Activated T-cell treated with anti-CD3 and anti-CD28 coated beads, Interleukin-2, amount 50 U/mL, for 72 hours (primary cell): ENCODE measurements at regions not wholly inside any gene's neighbourhood (a gene's known extent, or its start where the extent isn't known, plus 50 kb on each side); places are given as distances from the start of the nearest gene placed in this dataset.

Source experiments
- ATAC-seq, 2 donors: fragments of 150-1000 bp; cut with Tn5 transposase; replicated peaks in 1 of 2; 2 replicates each; pipeline ENCODE4 v1.10.0; 2021; ENCODE audit warnings: moderate library complexity in 2 of 2, mild to moderate bottlenecking in 1 of 2
- DNase-seq, 2 donors: peaks; one replicate each; pipeline ENCODE4 v3.0.0; 2021 to 2022; ENCODE audit warnings: mixed read lengths in 1 of 2
- H3K27ac Mint-ChIP-seq: one replicate; pipeline ENCODE4 v1.8.0; 2022; ENCODE audit warnings: mild to moderate bottlenecking, moderate library complexity, mixed read lengths
- H3K27me3 Mint-ChIP-seq: one replicate; pipeline ENCODE4 v1.8.0; 2022; ENCODE audit warnings: low read depth, mixed read lengths
- H3K36me3 Mint-ChIP-seq, 2 donors: one replicate each; pipeline ENCODE4 v1.8.0; 2022; ENCODE audit warnings: mixed read lengths in 2 of 2, mild to moderate bottlenecking in 1 of 2; ENCODE audit not compliant: insufficient read depth in 2 of 2
- H3K4me1 Mint-ChIP-seq: one replicate; pipeline ENCODE4 v1.8.0; 2022; ENCODE audit warnings: low read depth, mixed read lengths
- H3K4me3 Mint-ChIP-seq, 2 donors: one replicate each; pipeline ENCODE4 v1.8.0; 2022; ENCODE audit warnings: mild to moderate bottlenecking in 2 of 2, mixed read lengths in 2 of 2, moderate library complexity in 2 of 2
- H3K9me3 Mint-ChIP-seq, 2 donors: one replicate each; pipeline ENCODE4 v1.8.0; 2022; ENCODE audit warnings: mixed read lengths in 2 of 2

DNA sequence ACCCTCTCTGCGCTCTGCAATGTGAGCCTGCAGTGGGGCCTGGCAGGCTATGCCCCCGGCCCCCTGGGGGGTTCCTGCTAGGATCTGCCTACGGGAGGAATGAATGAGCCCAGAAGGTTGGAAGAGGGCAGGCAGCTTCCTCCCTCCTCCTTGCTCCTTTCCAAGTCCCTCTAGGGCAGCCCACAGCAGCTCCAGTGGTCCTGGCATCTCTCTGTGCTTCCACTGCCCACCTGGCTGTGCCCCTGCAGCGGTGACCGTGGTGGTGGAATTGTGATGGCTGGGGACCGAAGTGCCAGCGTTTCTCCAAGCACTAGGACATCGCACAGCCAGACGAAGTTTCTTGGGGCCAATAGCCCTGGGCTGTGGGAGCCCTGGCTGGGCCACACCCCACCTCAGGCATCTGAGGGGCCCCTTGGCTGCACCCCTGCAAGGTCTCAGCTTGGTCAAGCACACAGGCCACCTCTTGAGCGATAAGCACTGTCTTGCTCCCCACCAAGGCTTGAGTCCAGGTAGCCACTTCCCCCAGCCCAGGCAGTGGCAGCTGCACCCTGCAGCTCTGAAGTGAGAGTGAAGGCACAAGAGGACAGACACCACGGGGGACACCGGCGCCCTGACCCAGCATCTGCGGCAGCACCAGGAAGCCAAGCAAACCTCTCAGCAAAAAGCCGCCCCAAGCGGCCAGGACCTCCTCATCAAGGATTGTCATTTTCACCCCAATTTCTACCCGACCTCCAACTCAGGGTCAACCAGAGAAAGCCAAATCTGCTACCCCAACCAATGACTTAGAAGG, 346.3 kb downstream of the CTTN start:
- H3K27ac Mint-ChIP-seq: no peak overlapping the region
- H3K9me3 Mint-ChIP-seq: peaks cover 3 to 8% of the 10 kb centered on the region in 2 donors
- DNase-seq: no peak
- H3K4me1 Mint-ChIP-seq: no peaks in the 10 kb centered on the region
- ATAC-seq: no peak
- H3K27me3 Mint-ChIP-seq: no peaks in the 10 kb centered on the region
- H3K4me3 Mint-ChIP-seq: no peak overlapping the region
- H3K36me3 Mint-ChIP-seq: peaks cover 2 to 3% of the 10 kb centered on the region in 2 donors

DNA sequence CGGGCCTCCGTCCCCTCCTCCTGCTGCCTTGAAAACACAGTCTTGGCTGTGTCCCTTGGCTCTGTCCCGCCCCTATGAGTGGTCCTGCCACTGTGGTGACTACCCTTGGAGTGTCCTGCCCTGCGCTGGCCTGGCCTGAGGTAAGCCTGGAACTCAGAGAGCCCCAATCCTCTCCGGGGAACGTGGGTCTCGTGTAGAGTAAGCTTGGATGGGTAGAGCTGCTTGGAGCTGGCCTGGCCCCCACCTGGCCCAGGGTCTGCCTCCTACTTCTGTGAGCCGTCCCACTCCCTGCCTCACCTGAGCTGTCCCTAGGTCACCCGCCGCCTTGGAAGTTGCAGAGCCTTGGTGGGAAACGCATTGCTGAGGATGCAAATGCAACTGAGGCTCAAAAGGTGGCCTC, 347.1 kb downstream of the CTTN start:
- no peak for ATAC-seq
- peaks cover 4 to 8% of the 10 kb centered on the region in 2 donors for H3K9me3 Mint-ChIP-seq
- H3K27me3 Mint-ChIP-seq: no peaks in the 10 kb centered on the region
- H3K27ac Mint-ChIP-seq: no peak overlapping the region
- H3K4me1 Mint-ChIP-seq: no peaks in the 10 kb centered on the region
- no peak overlapping the region for H3K4me3 Mint-ChIP-seq
- peaks cover 5 to 6% of the 10 kb centered on the region in 2 donors for H3K36me3 Mint-ChIP-seq
- no peak for DNase-seq

DNA sequence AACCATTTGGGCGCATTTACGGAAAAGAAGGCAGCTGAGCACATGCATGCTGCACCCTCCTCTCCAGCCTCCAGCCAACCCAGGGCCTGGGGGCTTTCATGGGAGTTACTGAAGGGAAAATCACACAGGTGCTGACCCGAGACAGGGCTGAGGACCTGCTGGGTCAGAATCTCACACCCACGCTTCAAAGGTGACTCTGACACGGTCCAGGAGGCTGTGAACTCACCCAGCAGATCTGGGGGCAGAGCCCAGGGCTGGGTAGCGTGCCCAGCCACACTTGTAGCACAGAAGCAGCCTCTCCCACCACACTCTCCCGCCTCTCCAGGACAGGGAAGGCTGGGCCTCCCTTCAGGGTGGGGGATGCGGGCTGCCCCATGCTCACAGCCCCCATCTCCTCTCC, 347.6 kb downstream of the CTTN start:
- H3K4me3 Mint-ChIP-seq: no peak overlapping the region
- H3K27ac Mint-ChIP-seq: no peak overlapping the region
- no peaks in the 10 kb centered on the region for H3K4me1 Mint-ChIP-seq
- H3K27me3 Mint-ChIP-seq: no peaks in the 10 kb centered on the region
- no peak for ATAC-seq
- H3K36me3 Mint-ChIP-seq: peaks cover 7 to 10% of the 10 kb centered on the region in 2 donors
- peaks cover 7 to 9% of the 10 kb centered on the region in 2 donors for H3K9me3 Mint-ChIP-seq
- no peak for DNase-seq

DNA sequence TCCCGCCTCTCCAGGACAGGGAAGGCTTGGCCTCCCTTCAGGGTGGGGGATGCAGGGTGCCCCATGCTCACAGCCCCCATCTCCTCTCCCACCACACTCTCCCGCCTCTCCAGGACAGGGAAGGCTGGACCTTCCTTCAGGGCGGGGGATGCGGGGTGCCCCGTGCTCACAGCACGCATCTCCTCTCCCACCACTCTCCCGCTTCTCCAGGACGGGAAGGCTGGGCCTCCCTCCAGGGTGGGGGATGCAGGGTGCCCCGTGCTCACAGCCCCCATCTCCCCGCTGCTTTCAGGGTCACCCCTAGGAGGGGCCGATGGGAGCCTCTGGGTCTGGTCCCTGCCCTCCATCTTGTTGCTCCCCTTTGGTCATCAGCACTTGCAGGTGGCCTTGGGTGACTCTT, 348.0 kb downstream of the CTTN start:
- no peaks in the 10 kb centered on the region for H3K27me3 Mint-ChIP-seq
- H3K36me3 Mint-ChIP-seq: peaks cover 10 to 12% of the 10 kb centered on the region in 2 donors
- no peaks in the 10 kb centered on the region for H3K4me1 Mint-ChIP-seq
- H3K9me3 Mint-ChIP-seq: peaks cover 11 to 13% of the 10 kb centered on the region in 2 donors
- ATAC-seq: no peak
- no peak overlapping the region for H3K4me3 Mint-ChIP-seq
- no peak overlapping the region for H3K27ac Mint-ChIP-seq
- no peak for DNase-seq

DNA sequence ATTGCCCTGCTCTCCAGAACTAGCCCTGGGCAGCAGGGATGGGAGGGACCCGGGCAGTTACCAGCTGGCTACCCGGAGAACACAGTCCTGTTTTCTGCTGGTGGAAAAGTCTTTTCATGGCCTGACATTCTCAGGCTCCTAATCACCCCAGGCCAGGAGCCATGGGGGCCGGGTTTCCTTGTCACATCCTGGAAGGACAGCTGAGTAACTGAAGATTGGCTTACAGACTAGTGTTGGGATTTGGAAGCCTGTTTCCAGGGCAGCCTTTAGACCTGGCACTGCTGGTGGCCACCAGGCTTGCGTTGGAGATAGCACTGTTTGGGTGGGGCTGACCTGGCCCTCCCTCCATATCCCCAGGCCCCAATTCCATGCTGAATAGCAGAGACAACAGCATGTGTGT, 349.0 kb downstream of the CTTN start:
- Mint-ChIP-seq H3K4me3 (no peak overlapping the region), H3K27ac (no peak overlapping the region), H3K9me3 (peaks cover 11 to 15% of the 10 kb centered on the region in 2 donors), H3K36me3 (peaks cover 12% of the 10 kb centered on the region in 2 donors), H3K27me3 (no peaks in the 10 kb centered on the region), H3K4me1 (no peaks in the 10 kb centered on the region)
- DNase-seq (no peak), ATAC-seq (no peak)

DNA sequence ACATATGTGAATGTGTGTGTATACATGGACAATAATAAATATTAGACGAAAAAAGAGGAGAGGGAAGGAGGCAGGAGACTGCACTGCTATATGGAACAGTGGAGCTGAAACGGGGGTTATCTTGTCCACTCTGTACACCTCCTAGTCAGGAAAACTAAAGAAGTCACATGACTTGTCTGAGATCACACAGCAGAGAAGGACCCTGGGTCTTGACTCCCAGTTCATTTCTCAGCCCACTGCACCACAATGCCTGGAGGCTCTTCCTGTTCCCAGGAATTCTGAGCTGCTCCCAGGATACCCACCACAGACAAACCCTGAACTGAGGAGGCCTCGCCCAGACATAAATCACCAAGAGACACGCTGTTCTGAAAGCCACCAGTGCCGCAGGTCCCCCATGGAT, 349.6 kb downstream of the CTTN start:
- Mint-ChIP-seq H3K36me3 (peaks cover 12% of the 10 kb centered on the region in 2 donors), H3K27ac (no peak overlapping the region), H3K27me3 (no peaks in the 10 kb centered on the region), H3K4me3 (no peak overlapping the region), H3K9me3 (peaks cover 11 to 15% of the 10 kb centered on the region in 2 donors), H3K4me1 (no peaks in the 10 kb centered on the region)
- no peak for ATAC-seq
- DNase-seq: no peak

DNA sequence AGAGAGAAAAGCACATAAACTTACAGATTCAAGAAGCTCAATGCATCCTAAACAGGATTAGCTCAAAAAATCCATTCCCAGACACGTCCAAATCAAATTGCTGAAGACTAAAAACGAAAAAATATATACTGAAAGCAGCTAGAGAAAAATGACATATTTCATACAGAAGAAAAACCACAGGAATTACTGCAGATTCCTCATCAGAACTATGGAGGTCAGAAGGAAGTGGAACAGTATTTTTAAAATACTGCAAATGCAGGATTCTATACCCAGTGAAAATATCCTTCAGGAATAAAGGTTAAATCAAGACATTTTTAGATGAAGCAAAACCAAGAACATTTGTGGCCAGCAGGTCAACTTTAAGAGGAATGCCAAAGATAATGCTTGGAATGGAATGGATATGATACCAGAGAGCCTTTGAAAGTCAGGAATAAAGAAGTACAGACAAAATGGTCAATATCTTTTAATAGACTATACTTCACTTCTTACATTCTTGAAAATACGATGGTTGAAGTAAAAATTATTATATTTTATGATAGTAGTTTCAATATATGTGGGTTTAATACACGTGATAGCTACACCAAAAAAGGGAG, 352.9 kb downstream of the CTTN start:
- Mint-ChIP-seq H3K27me3 (peaks cover 9% of the 10 kb centered on the region), H3K4me1 (no peaks in the 10 kb centered on the region), H3K36me3 (peaks cover 12% of the 10 kb centered on the region in 2 donors), H3K4me3 (no peak overlapping the region), H3K9me3 (peaks cover 11 to 15% of the 10 kb centered on the region in 2 donors), H3K27ac (no peak overlapping the region)
- DNase-seq (no peak), ATAC-seq (no peak)

DNA sequence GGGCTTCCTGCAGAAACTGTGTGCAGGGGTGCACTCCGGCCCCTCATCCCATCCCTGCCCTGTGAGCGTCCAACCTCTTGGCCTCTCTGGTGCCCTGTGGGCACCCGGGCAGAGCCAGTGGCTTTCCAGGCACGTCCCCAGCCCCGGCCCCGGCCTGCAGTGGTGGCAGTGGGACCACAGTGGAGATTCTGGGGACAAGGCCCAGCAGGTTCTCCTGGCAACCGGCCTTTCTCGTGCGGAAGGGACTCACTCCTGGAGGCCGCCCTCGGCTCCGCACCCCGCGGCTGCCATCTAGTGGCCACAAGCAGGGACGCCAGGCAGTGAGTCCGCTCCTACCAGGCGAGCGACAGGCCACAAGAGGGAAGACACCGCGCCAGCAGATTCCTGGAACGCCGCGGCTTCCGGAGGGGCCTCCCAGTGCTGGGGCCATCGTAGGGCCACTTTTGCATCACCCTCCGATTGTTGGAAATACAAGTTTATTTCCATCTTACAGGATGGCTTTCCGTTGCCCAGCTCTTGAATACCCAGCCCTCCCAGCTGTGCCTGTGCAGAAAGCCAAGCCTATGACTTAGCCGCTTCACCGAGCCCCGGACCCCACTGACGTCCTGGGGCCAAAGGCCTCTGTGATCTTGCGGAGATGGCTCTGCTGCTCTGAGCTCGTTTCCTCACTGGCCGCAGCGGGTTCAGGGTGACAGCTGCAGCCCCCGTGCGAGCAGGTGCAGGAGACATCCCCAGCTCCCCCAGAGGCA, 357.3 kb downstream of the CTTN start:
- Mint-ChIP-seq H3K4me1 (no peaks in the 10 kb centered on the region), H3K4me3 (no peak overlapping the region), H3K9me3 (peaks cover 6 to 7% of the 10 kb centered on the region in 2 donors), H3K27me3 (peaks cover 15% of the 10 kb centered on the region), H3K27ac (no peak overlapping the region), H3K36me3 (peaks cover 6% of the 10 kb centered on the region in 2 donors)
- peak; percentile 62 to 74 for DNase-seq
- ATAC-seq: peak; percentile 79 to 82

DNA sequence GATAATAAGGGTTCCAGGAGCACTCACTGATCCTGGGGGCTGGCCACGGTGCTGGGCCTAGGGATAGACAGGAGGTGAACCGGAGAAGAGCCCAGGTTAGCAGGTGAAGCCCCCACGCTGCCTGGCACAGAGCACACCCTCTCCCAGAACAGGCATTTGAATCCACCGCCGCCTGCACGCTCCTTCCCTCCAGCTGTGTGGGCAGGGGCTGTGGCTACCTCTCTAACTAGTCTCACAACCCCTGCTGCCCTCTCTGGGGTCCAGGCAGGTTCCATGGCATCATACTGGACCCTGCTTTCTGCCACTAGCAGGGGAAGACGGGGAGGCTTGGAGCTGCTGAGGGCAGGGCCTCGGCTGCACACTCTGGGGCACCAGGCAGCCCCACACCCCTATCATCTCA, 358.0 kb downstream of the CTTN start:
- DNase-seq (no peak), ATAC-seq (no peak)
- Mint-ChIP-seq H3K27me3 (peaks cover 15% of the 10 kb centered on the region), H3K4me1 (no peaks in the 10 kb centered on the region), H3K36me3 (peaks cover 0 to 2% of the 10 kb centered on the region in 2 donors), H3K27ac (no peak overlapping the region), H3K4me3 (no peak overlapping the region), H3K9me3 (peaks cover 0 to 2% of the 10 kb centered on the region in 2 donors)

DNA sequence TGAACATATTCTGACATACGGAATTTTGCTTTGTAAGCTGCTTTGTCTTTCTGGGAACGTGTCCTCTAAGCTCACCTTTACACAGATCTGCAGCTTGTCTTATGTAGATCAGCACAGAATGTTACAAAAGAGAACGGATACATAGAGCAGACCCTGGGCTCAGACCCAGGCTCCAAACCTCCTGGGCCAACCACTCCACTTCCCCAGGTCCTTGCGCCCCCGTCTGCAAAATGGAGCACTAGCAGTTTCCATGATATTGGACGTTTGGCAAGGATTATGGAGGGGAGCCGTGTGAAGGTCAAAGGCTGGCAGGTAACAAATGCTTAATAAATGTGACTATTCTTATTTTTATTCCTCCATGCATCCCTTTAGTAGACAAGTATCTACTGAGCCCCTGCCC, 358.4 kb downstream of the CTTN start:
- Mint-ChIP-seq H3K27me3 (peaks cover 15% of the 10 kb centered on the region), H3K4me1 (no peaks in the 10 kb centered on the region), H3K27ac (no peak overlapping the region), H3K9me3 (peaks cover 0 to 2% of the 10 kb centered on the region in 2 donors), H3K36me3 (peaks cover 0 to 2% of the 10 kb centered on the region in 2 donors), H3K4me3 (no peak overlapping the region)
- DNase-seq (no peak), ATAC-seq (no peak)

DNA sequence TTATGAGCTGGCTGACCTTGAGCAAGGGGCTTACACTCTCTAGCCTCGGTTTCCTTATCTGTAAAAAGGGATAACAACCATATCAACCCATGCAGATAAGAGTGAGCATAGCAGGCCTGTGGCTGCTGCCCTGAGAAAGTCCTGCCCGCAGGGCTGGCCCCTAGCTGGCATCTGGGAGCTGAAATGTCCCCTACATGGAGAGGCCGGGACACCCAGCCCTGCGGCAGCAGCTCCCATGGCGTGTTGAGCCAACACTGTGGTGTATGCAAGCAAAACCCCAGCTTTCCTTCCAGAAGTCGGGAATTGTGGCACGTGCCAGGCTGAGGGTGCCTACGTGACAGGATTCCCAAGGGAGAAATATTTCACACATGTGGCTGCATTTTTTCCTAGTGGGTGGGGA, 358.9 kb downstream of the CTTN start:
- no peaks in the 10 kb centered on the region for H3K9me3 Mint-ChIP-seq
- H3K4me1 Mint-ChIP-seq: no peaks in the 10 kb centered on the region
- ATAC-seq (no peak), DNase-seq (no peak)
- no peaks in the 10 kb centered on the region for H3K36me3 Mint-ChIP-seq
- H3K27ac Mint-ChIP-seq: no peak overlapping the region
- H3K4me3 Mint-ChIP-seq: no peak overlapping the region
- H3K27me3 Mint-ChIP-seq: peaks cover 15% of the 10 kb centered on the region

DNA sequence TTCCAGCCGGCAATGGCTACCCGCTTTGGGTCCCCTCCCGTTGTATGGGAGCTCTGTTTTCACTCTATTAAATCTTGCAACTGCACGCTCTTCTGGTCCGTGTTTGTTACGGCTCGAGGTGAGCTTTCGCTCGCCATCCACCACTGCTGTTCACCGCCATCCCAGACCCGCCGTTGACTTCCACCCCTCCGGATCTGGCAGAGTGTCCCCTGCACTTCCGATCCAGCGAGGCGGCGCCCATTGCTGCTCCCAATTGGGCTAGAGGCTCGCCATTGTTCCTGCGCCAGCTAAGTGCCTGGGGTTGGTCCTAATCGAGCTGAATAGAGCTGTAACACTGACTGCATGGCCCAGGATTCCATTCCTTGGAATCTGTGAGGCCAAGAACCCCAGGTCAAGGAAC, 359.9 kb downstream of the CTTN start:
- no peak for DNase-seq
- no peaks in the 10 kb centered on the region for H3K9me3 Mint-ChIP-seq
- no peaks in the 10 kb centered on the region for H3K4me1 Mint-ChIP-seq
- no peak overlapping the region for H3K27ac Mint-ChIP-seq
- no peaks in the 10 kb centered on the region for H3K36me3 Mint-ChIP-seq
- ATAC-seq: no peak
- peaks cover 15% of the 10 kb centered on the region for H3K27me3 Mint-ChIP-seq
- H3K4me3 Mint-ChIP-seq: no peak overlapping the region

DNA sequence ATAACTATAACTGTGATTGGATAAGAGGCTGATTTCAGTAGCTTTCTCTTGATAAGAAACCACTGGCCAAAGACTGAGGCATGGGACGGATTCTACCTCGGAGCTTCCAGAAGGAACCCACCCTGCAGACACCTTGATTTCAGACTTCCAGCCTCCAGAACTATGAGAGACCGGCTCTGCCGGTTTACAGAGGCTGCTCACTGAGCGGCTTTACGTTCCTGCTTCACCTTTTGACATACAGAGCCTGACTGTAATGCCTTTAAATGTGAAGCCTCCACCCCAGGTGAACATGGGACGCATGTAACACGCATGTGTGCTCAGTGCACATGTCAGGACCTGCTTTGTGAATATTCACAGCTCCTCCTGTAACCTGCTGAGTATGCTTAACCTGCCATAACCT, 361.5 kb downstream of the CTTN start:
- no peak for ATAC-seq
- Mint-ChIP-seq H3K36me3 (no peaks in the 10 kb centered on the region), H3K4me1 (no peaks in the 10 kb centered on the region), H3K27me3 (peaks cover 13% of the 10 kb centered on the region), H3K4me3 (no peak overlapping the region), H3K9me3 (peaks cover 0 to 1% of the 10 kb centered on the region in 2 donors), H3K27ac (no peak overlapping the region)
- DNase-seq: no peak
